Middle frontal gyrus (tissue), 1 donor: ENCODE measurements at regions not wholly inside any gene's neighbourhood (a gene's known extent, or its start where the extent isn't known, plus 50 kb on each side); places are given as distances from the start of the nearest gene placed in this dataset.

Experiments
- DNase-seq: peaks from one replicate; pipeline ENCODE4 v3.0.0-alpha.2; 2015; ENCODE audit warnings: low spot score; ENCODE audit errors: extremely low spot score

DNA sequence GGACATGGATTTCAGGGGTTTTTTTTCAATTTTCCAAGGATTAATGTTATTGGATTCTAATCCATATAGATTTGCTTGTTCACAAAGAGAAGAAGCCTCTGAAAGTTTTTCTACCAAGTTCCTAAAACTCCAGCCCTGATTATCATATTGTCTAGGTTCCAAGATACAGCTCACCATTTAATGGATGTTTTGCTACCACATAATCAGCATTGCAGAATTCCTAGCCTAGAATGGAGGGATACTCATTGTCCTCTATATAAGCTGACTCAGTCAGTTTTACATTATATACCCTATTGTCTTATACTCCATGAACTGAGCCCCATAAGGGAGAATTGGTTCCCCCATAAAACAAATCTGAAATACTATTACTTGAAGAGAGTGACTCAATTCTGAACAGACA is 664.7 kb upstream of the FAM241A start:
- DNase-seq: no peak

DNA sequence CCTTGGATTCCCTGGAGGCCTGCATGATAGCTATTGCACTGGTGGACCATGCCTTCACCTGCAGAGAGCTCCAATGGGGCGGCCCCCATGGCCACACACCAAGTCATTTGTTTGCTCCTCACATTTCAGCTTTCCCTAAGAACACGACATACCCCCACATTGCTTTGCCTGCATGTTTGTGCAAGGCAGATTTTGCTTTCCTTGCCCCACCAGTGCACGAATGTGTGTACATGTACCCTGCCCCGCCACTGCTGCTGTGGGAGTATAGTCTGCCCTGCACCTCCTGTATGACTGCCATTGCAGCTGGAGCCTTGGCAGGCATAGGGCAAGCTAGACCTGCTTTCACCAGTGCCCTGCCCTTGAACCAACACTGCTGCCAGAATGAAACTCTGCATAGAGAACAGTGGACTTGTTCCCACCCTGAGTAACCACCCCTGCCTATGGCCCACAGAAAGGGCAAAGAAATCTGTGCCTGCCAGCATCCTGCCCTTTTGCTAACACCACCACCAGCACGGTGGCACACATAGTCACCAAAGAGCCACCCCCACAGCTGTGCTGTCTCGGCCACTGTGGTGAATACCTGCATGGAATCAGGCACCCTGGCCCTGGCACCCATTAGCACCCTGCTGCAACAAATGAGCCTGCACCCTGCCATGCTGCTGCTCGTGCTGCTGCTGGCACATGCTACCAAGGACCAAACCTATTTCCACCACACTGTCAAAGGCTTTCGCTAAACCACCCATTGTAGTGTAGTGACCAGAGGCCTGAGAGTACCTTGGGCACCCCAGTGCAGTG is 661.7 kb upstream of the FAM241A start:
- no peak for DNase-seq

DNA sequence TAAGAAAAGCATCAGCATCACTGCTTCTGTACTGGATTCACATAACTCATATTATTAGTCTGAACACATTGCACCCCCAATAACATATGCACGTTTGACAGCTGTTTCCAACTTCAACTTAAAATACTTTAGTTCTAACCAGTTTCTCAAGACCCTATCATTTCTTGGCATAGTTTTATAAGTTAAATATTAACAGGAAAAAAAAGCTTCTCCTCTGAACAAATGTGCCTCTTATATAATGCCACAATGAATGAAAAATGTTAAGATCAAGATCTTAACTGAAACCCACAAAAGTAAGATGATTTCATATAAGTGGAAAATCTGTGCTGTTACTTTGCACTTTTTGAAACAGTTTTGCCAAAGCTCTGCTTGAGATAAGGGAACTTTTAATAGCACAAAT is 652.8 kb upstream of the FAM241A start:
- DNase-seq: no peak

DNA sequence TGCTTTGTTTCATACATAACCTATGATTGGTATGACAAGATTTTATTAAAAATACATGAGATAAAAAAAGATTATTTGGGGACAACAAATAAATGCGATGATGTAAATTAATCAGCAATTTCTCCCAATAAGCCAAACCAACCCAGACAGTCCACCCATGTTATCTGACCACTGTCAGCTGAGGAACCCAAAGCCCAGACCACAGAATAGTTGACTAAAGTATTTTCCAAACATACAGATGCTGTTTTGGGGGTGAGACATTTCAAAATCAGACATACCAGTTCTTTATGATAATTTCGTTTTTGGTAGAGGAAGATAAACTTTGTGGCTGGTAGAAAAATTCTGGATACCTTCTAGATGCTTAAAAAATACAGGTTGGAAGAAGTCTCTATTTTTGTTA is 650.8 kb upstream of the FAM241A start:
- DNase-seq: no peak

DNA sequence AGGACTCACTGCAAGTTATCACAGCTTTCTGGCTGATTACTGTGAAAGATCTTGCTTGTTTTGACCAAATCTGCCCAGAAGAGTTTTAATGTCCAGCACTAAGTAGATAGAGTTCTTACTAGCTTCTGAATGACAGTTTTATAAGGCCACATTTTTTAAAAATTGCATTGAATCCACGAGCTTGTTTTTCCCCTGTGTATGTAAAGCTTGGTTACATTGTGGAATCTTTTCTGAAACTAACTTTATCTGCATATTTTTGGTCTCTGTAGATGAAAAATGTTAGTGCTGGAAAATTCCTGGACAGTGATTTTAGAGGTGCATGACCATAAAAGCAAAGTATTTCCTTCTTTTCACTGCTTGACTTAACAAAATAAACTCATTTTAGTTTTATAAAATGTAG is 650.3 kb upstream of the FAM241A start:
- no peak for DNase-seq

DNA sequence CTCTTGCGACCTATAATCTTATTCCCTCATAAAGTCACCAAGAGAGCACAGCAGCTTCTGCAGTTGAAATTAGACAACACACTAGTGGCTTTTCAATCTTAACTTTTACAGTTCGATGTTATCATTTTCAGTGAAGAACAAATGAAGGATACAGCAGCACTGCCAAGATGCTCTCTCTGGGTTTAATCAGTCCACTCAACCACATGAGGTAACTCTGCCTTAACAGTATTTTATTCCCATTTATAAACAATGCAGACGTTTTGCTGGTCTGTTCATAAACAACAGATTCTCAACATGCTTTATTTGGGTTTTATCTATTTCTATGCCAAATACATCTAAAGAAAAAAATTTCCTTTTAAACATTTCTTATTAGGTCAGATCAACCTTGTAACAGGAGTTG is 646.0 kb upstream of the FAM241A start:
- DNase-seq: no peak

GRCh38 chr4:111499706-111500105 is 645.5 kb upstream of the FAM241A start:
- DNase-seq: no peak

DNA sequence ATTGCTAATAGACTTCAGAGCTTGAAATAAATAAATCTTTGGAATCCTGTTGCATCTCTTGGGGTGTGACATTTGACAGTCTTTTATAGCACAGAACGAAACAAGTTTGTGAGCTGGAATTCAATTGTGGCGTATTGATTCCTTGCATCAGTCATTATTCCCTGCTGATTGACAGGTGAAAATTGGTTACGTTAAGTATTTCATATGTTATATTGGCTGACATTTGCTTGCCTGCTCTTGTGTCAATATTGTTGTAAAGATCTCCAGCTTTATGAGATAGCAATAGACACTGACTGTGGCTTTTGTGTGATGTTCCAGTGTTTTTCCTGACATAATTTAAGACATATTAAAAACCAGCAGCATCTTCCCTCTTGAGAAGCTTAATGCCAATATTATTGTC is 644.4 kb upstream of the FAM241A start:
- DNase-seq: no peak

DNA sequence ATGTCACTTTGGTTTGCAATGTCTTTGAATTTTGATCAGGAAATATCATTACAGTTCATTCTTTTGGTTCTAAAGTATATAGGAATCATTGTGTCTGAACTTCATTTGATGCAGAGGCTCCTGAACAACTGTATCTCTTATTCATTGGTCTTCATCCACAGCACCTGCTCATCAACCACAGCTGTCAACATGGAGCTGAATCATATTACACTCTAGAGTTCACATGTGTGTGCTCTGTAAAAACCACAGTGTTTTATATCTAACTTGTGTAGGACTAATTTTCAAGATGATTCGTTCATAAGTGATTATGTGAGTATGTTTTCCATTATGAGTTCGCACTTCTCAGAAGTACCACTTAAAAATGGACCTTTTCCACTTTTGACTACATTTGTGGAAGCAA is 643.3 kb upstream of the FAM241A start:
- DNase-seq: no peak

DNA sequence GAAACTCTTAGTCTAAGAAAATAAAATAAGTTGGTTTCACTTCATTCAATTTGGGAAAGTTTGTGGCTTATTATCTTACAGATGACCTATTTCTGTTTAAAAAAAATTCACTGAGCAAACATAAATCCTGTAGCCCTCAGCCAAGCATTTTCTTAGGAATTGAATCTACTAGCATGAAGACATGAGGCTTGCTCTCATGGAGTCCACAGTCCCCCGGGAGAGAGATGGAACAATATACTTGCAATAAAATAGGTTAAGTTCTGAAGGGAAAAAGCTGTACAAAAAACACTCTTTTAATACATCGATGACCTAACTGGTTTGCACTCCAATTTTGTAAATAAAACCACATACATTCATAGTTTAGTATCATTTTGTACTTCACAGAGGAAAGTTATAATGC is 642.6 kb upstream of the FAM241A start:
- DNase-seq: no peak

DNA sequence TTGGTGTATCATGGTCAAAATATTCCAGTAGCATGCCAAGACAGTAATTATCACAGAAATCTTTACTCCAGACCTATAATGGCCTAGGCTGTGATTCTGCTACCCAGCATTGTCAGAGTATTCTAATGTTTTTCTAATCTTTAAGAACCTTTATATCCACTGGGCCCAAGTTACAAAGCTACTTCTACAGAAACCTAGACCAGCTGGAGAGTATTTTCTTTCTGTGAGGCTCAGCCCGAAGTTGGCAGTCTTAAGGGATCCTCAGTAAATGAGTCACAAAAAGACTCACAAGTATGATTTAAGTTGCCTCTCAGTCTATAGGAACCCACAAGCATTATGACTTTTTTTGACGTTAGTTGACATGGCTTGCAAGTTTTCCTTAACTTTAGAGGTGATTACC is 638.5 kb upstream of the FAM241A start:
- no peak for DNase-seq

DNA sequence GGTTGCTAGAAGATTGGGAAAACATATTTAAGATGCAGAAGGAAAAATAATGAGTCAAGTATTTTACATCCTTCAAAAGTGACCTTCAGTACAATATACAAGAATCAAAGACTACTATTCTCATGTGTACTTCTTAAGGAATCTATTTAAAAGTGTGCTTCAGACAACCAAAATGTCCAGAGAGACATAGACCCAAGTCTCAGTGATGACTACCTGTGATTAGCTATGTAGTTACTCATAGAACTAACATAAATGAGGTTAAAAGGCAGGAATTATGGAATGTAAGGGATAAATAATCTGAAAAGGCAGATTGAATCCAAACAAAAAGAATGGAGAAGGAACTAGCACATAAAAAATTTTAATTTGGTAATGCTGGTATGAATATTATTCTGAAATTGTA is 634.7 kb upstream of the FAM241A start:
- no peak for DNase-seq

DNA sequence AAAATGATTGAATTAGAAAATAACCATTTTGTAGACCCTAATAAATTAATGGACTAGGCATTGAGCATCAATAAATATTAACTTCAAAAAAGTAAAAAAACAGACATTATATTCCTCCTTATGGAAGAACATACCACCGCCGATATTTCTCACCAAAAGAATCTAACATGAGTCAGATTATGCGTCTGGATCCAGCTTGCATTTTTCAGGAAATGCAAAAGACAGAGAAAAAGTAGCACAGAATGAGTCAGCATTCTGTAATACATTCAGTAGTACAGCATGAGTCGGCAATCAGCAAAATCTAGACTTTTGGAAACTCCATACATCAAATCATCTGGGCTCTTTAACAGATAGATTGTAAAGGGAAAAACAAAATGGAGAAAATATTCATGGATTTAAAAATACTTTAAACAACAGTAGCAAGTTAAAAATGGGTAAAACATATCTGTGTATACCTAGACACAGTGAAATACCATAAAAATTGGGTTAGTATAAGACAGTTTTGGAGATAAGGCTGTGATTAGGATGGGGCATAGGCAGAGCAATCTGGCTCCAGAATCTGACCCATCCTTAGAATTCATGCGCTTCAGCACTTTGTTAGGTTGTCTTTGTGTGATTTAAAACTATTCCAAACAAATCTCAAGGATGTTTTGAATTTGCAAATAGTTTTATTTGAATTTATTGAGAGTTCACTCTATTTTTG is 633.0 kb upstream of the FAM241A start:
- no peak for DNase-seq

DNA sequence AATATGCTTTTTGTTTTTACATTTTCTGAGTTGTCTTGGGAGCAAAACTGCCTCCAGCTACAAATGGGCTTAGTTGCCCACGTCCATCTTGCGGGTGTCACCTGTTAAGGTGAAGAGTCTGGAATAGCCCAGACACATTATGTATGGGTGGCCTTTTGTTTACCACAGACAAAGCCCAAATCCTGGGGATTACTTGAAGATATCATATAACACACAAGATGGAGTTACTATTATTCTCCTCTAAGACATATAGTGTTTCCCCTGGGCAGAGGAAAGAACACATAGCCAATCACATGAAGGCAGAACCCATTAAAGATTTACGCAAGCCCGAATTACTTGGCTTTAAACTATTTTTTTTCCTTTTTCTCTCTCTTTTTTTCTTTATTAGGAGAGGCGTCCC is 625.6 kb upstream of the FAM241A start:
- DNase-seq: no peak

- DNase-seq: no peak
Observed at GRCh38 chr4:111530446-111530845, 614.8 kb upstream of the FAM241A start.

DNA sequence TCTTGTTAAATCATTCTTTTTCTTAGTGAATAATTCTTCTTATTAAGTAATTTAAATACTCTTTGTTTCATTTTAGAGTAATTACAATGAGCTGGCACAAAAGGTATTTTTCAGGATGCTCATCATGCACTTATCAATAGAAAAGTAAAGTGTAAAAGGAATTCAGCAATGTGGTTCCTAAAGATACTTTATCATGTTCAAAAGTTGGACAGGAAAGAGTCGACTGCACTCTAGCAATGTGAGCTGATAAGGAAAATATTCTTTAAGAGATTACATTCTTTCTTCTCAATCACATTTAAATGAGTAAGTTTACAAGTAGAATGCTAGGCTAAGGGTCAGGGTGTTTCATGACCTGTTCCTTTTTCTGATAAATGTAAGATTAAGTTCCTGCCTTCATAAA is 609.5 kb upstream of the FAM241A start:
- DNase-seq: no peak

DNA sequence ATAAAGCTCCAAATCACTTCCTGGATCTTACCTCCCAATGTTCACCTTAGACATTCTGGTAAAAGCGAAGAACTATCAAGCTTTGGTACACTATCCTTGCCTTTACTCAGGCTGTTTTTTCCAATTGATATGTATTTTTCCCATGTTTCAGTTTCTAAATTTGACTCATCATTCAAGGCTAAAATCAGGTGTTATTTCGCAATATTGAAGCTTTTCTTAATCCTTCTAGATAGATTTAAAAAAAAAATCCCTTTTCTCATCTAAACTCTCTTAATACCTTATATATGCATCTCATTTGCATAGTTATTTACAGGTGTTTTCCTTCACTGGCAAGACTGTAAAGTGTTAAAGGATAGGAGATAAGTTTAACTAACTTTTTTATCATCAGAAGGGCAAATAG is 608.1 kb upstream of the FAM241A start:
- no peak for DNase-seq

- DNase-seq: no peak
Observed at GRCh38 chr4:111537871-111538270, 607.4 kb upstream of the FAM241A start.

DNA sequence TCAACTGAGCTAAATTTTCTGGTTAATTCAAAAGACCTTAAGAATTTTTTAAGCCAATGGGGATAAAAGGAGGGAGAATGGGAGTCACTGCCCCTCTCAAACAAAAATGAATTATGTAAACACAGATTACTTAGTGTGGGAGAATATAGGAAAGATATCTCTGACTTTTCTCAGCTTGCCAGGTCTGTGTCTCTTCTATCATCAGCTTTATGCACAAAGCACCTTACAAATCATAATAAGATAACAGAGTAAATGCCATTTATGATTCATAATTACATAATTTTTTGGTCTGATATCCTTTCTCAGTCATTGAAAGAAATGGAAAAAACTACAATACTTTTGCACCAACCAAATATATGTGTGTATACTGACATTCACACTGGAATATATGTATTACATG is 604.6 kb upstream of the FAM241A start:
- no peak for DNase-seq

DNA sequence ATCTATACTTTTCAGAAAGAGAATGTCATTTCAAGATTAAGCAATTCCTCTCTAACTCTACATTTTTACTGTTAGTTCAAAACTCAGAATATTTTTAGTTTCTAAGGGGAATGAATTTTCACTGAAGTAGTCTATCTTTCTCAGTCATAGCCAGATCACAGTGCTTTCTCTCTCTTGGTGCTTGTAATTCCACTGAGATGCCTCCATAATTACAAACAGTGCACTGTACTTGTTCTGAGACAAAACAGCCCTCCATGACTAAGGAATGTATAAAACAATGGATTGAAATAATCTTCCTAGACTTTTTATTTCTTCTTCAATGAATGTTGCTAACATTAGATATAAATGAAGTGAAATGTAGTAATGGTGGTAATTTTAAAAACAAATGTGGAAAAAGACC is 603.2 kb upstream of the FAM241A start:
- DNase-seq: no peak

DNA sequence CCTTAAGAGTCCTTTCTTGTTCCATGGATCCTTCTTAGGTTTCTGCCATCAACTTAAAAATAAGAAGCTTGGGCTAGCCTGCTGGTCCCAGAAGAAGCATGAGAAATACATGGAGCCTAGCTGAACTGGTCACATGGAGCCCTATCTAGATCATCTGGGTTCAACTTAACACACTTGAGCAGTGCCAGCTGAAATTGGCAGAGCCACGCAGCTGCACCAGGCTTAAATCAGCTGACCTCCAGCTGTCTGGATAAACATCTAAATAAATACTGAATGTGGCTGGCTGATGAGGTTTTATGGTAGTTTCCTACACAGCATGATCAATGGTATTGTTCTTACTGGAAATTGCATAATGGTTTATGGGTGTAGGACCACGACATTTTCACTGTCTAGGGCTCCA is 598.4 kb upstream of the FAM241A start:
- no peak for DNase-seq

GRCh38 chr4:111556141-111556781 is 589.0 kb upstream of the FAM241A start:
- no peak for DNase-seq

DNA sequence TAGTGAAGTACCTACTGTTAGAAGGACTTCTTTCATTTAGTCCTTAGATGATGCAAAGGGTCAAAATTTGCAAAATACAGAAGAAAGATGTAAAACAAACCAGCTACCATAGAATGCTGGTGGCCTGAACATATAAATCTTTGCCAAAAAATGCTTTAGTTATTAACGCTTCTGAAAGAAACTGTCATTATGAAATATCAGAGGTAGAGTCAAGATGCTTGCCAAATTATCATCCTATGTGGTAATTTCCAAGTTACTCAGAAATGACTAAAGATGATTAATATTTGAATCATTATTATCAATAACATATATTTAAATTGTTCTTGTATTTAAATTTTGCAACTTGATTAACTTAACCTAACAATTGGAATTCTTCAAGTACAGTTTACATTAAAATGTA is 588.4 kb upstream of the FAM241A start:
- no peak for DNase-seq
